PC-9 (cell line): ENCODE measurements at regions not wholly inside any gene's neighbourhood (a gene's known extent, or its start where the extent isn't known, plus 50 kb on each side); places are given as distances from the start of the nearest gene placed in this dataset.

Source experiments
- BruUV-seq: library from RNA; stranded (reverse); fragments of 400-500 nt; replicated peaks from 2 replicates; lab custom pipeline; 2021; lab: Mats Ljungman, UMichigan
- CTCF ChIA-PET: fragments of 300-600 bp; sonication (Branson Sonifier 250); formaldehyde crosslinking; loops from one replicate; lab custom pipeline; 2022; ENCODE audit warnings: antibody characterized with exemption; lab: Charles Lee
- POLR2A ChIA-PET: fragments of 300-600 bp; sonication (Branson Sonifier 250); formaldehyde crosslinking; loops from one replicate; lab custom pipeline; 2022; ENCODE audit warnings: antibody characterized with exemption; ENCODE audit not compliant: unreplicated experiment; lab: Charles Lee
- DNase-seq, 2 experiments: peaks; one replicate each; pipeline versions ENCODE4 v3.0.0 to v3.0.0-alpha.2; 2015 to 2022; ENCODE audit warnings: mixed read lengths in 1 of 2
- H2AFZ ChIP-seq: fragments of 200-600 bp; sonication (generic); 2 replicates; pipeline ENCODE4 v1.8.1; 2017; ENCODE audit warnings: antibody characterized with exemption
- H3F3A ChIP-seq: fragments of 200-600 bp; sonication (generic); 2 replicates; pipeline ENCODE4 v1.8.1; 2017; ENCODE audit warnings: antibody characterized with exemption, mild to moderate bottlenecking, low read depth; ENCODE audit not compliant: insufficient read depth
- H3K27ac ChIP-seq: fragments of 200-600 bp; sonication (generic); 2 replicates; pipeline ENCODE4 v1.6.1; 2016; ENCODE audit warnings: mixed run types
- H3K27me3 ChIP-seq: fragments of 200-600 bp; sonication (generic); 2 replicates; pipeline ENCODE4 v1.6.1; 2016; ENCODE audit warnings: low read depth, mixed run types; ENCODE audit not compliant: insufficient read depth
- H3K36me3 ChIP-seq: fragments of 200-600 bp; sonication (generic); 2 replicates; pipeline ENCODE4 v1.6.1; 2016; ENCODE audit warnings: low read depth, mixed run types
- H3K4me1 ChIP-seq: fragments of 200-600 bp; sonication (generic); replicated peaks from 2 replicates; pipeline ENCODE4 v1.6.1; 2016; ENCODE audit warnings: mixed run types; ENCODE audit not compliant: insufficient read depth
- H3K4me2 ChIP-seq: fragments of 200-600 bp; sonication (generic); 2 replicates; pipeline ENCODE4 v1.6.1; 2017; ENCODE audit warnings: mixed run types
- H3K4me3 ChIP-seq: fragments of 200-600 bp; sonication (generic); 2 replicates; pipeline ENCODE4 v1.6.1; 2016; ENCODE audit warnings: mixed run types
- H3K79me2 ChIP-seq: fragments of 200-600 bp; sonication (generic); 2 replicates; pipeline ENCODE4 v1.6.1; 2017; ENCODE audit warnings: low read depth, mixed run types
- H3K9me2 ChIP-seq: fragments of 200-600 bp; sonication (generic); 2 replicates; pipeline ENCODE4 v1.8.1; 2017; ENCODE audit warnings: mild to moderate bottlenecking; ENCODE audit not compliant: insufficient read depth
- H3K9me3 ChIP-seq: fragments of 200-600 bp; sonication (generic); 2 replicates; pipeline ENCODE4 v1.8.1; 2016; ENCODE audit warnings: low read depth; ENCODE audit not compliant: insufficient read depth
- H4K20me1 ChIP-seq: fragments of 200-600 bp; sonication (generic); 2 replicates; pipeline ENCODE4 v1.8.1; 2017; ENCODE audit not compliant: insufficient read depth
- CTCF ChIP-seq: fragments of 200-600 bp; sonication (generic); conservative IDR thresholded peaks from 2 replicates; pipeline ENCODE4 v1.6.1; 2017; ENCODE audit warnings: mixed run types, antibody characterized with exemption, mild to moderate bottlenecking, moderate library complexity
- EZH2 ChIP-seq: fragments of 200-600 bp; sonication (generic); IDR thresholded peaks from 2 replicates; pipeline ENCODE4 v1.8.0; 2017; ENCODE audit warnings: antibody characterized with exemption, low read depth
- intact Hi-C: fragments of 100-400 bp; cut with micrococcal nuclease; formaldehyde crosslinking; loops from one replicate; pipeline ENCODE4 v1.10.0; 2022; ENCODE audit not compliant: unreplicated experiment

- ChIA-PET CTCF (no interaction called here), POLR2A (no interaction called here)
- no peaks in the 10 kb centered on the region for H3K9me3 ChIP-seq
- no peaks in the 10 kb centered on the region for H3K27me3 ChIP-seq
- no peaks in the 10 kb centered on the region for H3K9me2 ChIP-seq
- no peaks in the 10 kb centered on the region for H3K4me1 ChIP-seq
- intact Hi-C loops = no loop called here
- no peak overlapping the region for H2AFZ ChIP-seq
- H3K36me3 ChIP-seq = no peaks in the 10 kb centered on the region
- no peak overlapping the region for H3K27ac ChIP-seq
- BruUV-seq = no TSS peak
- no peaks in the 10 kb centered on the region for H3K79me2 ChIP-seq
- no peak for TF ChIP-seq EZH2
- no peak for TF ChIP-seq CTCF
- no peak overlapping the region for H3K4me2 ChIP-seq
- no peak overlapping the region for H3K4me3 ChIP-seq
- no peak for DNase-seq
- H3F3A ChIP-seq = no peaks in the 10 kb centered on the region
- H4K20me1 ChIP-seq = no peaks in the 10 kb centered on the region
Measured at GRCh38 chr18:24771300-24771699, 310.9 kb downstream of the HRH4 start.

GRCh38 chr18:24773101-24773500 is 312.7 kb downstream of the HRH4 start:
- POLR2A ChIA-PET = no interaction called here
- intact Hi-C loops = no loop called here
- no peak overlapping the region for H3K4me2 ChIP-seq
- no peaks in the 10 kb centered on the region for H4K20me1 ChIP-seq
- H3F3A ChIP-seq = no peaks in the 10 kb centered on the region
- BruUV-seq = no TSS peak
- H3K9me3 ChIP-seq = no peaks in the 10 kb centered on the region
- H3K4me1 ChIP-seq = no peaks in the 10 kb centered on the region
- H3K27me3 ChIP-seq = no peaks in the 10 kb centered on the region
- H3K36me3 ChIP-seq = no peaks in the 10 kb centered on the region
- H2AFZ ChIP-seq = no peak overlapping the region
- H3K27ac ChIP-seq = no peak overlapping the region
- no peaks in the 10 kb centered on the region for H3K79me2 ChIP-seq
- TF ChIP-seq EZH2 (no peak), CTCF (no peak)
- no peak overlapping the region for H3K4me3 ChIP-seq
- CTCF ChIA-PET = no interaction called here
- H3K9me2 ChIP-seq = no peaks in the 10 kb centered on the region
- DNase-seq = no peak

- Histone ChIP-seq H3K9me3 (no peaks in the 10 kb centered on the region), H3K4me2 (no peak overlapping the region), H3K4me3 (no peak overlapping the region), H3K27ac (no peak overlapping the region), H3K36me3 (no peaks in the 10 kb centered on the region), H3K4me1 (no peaks in the 10 kb centered on the region), H3K9me2 (no peaks in the 10 kb centered on the region), H3K79me2 (no peaks in the 10 kb centered on the region), H3F3A (no peaks in the 10 kb centered on the region), H2AFZ (no peak overlapping the region), H4K20me1 (no peaks in the 10 kb centered on the region), H3K27me3 (no peaks in the 10 kb centered on the region)
- TF ChIP-seq CTCF (no peak), EZH2 (no peak)
- POLR2A ChIA-PET = no interaction called here
- no TSS peak for BruUV-seq
- intact Hi-C loops = no loop called here
- CTCF ChIA-PET = no interaction called here
- no peak for DNase-seq
Measured at GRCh38 chr18:24776019-24776418, 315.6 kb downstream of the HRH4 start.
